ENCODE measurements at regions not wholly inside any gene's neighbourhood (a gene's known extent, or its start where the extent isn't known, plus 50 kb on each side); places are given as distances from the start of the nearest gene placed in this dataset.

DNA sequence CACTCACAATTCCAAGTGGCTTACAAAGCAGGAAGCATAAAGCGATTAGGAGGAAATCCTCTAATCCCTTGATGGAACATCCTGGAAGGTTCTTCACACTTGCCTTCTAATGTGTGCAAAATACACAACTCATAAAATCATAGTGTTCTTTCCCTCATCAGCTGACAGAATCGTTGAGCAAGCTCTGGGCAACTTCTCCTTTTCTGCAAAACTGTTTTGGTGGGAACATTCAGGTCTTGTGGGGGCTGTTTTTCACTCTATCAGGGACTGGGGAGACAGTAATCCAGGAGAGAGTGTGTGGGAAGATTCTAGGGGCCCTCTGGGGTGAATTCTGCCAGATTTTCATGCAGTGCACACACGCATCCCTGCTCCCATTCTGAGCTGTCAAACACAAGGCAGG lies 53.2 kb downstream of the IRAG1 start:
- TF ChIP-seq CTCF (IDR thresholded peaks at IDR 0.05): no peak
- no peak for TF ChIP-seq POLR2A (IDR thresholded peaks at IDR 0.05)

Measured in testis (tissue), 2 donors.